Endothelial cell of umbilical vein (primary cell): ENCODE measurements at regions not wholly inside any gene's neighbourhood (a gene's known extent, or its start where the extent isn't known, plus 50 kb on each side); places are given as distances from the start of the nearest gene placed in this dataset.

Experiments
- CTCF ChIP-seq, 2 donors: IDR thresholded peaks; 1 replicate in 1 of 2; 2 replicates in 1 of 2; pipeline ENCODE4 v1.5.1; 2011; ENCODE audit warnings: low read length in 2 of 2, mild to moderate bottlenecking in 2 of 2, moderate library complexity in 2 of 2, control low read depth in 1 of 2, inconsistent platforms in 1 of 2, low read depth in 1 of 2; ENCODE audit not compliant: insufficient read depth in 1 of 2; ENCODE audit errors: extremely low read depth in 1 of 2
- MAX ChIP-seq: IDR thresholded peaks from 2 replicates; pipeline ENCODE4 v1.6.1; 2011; ENCODE audit not compliant: insufficient read depth, insufficient read length
- POLR2AphosphoS5 ChIP-seq: IDR thresholded peaks from 2 replicates; pipeline ENCODE4 v1.6.1; 2012; ENCODE audit warnings: low read depth, mild to moderate bottlenecking, control low read depth, low read length, moderate library complexity; ENCODE audit not compliant: insufficient read depth

- no peak for TF ChIP-seq CTCF (IDR thresholded peaks at IDR 0.05; ENCODE audit: extremely low read depth in 1 of 2, insufficient read depth in 1 of 2, low read depth in 1 of 2, low read length in 2 of 2)
- no peak for TF ChIP-seq MAX
- TF ChIP-seq POLR2AphosphoS5 = no peak
Observed at GRCh38 chr18:11343096-11343495, 193.7 kb upstream of the PIEZO2 start.
